ENCODE measurements at regions not wholly inside any gene's neighbourhood (a gene's known extent, or its start where the extent isn't known, plus 50 kb on each side); places are given as distances from the start of the nearest gene placed in this dataset.

GRCh38 chr2:236728916-236729670 is 159.5 kb downstream of the ACKR3 start:
- Histone ChIP-seq H2BK5ac (ENCODE audit: low read length) (no peak overlapping the region), H3K23ac (ENCODE audit: low read length) (no peak overlapping the region), H3K4ac (ENCODE audit: low read depth, low read length) (no peak overlapping the region), H2AK5ac (ENCODE audit: low read length) (no peak overlapping the region), H3K4me1 (ENCODE audit: control insufficient read depth, low read depth, low read length) (no peaks in the 10 kb centered on the region), H3K18ac (ENCODE audit: low read length) (no peak overlapping the region), H3K27me3 (ENCODE audit: insufficient read depth, low read length, poor library complexity) (no peaks in the 10 kb centered on the region), H4K5ac (ENCODE audit: low read length) (no peak overlapping the region), H3K9ac (ENCODE audit: low read length) (no peak overlapping the region), H2BK15ac (replicated peaks; ENCODE audit: low read depth) (no peak overlapping the region), H2BK120ac (ENCODE audit: low read depth, low read length) (no peak overlapping the region), H4K8ac (ENCODE audit: low read depth, low read length) (no peak overlapping the region), H3K4me2 (ENCODE audit: low read length) (no peak overlapping the region), H3K4me3 (ENCODE audit: low read length) (no peak overlapping the region), H3K36me3 (ENCODE audit: control insufficient read depth, insufficient read depth, low read length) (no peaks in the 10 kb centered on the region), H3K79me2 (ENCODE audit: control insufficient read depth, insufficient read depth, low read length) (no peaks in the 10 kb centered on the region), H3K56ac (ENCODE audit: low read length) (no peak overlapping the region), H3K79me1 (ENCODE audit: low read length) (no peaks in the 10 kb centered on the region), H3K27ac (ENCODE audit: low read depth, low read length) (no peak overlapping the region)
- DNase-seq: no peak
- no CpG with 5 or more reads among the region's 13 CpGs for WGBS (ENCODE audit: extremely low coverage, insufficient coverage, low lambda C conversion rate)

GRCh38 chr2:236730393-236730792 is 160.8 kb downstream of the ACKR3 start:
- Histone ChIP-seq H3K56ac (ENCODE audit: low read length) (no peak overlapping the region), H3K9ac (ENCODE audit: low read length) (no peak overlapping the region), H2AK5ac (ENCODE audit: low read length) (no peak overlapping the region), H3K4me1 (ENCODE audit: control insufficient read depth, low read depth, low read length) (no peaks in the 10 kb centered on the region), H3K79me2 (ENCODE audit: control insufficient read depth, insufficient read depth, low read length) (no peaks in the 10 kb centered on the region), H4K8ac (ENCODE audit: low read depth, low read length) (no peak overlapping the region), H3K27ac (ENCODE audit: low read depth, low read length) (no peak overlapping the region), H4K5ac (ENCODE audit: low read length) (no peak overlapping the region), H2BK5ac (ENCODE audit: low read length) (no peak overlapping the region), H2BK15ac (replicated peaks; ENCODE audit: low read depth) (no peak overlapping the region), H3K18ac (ENCODE audit: low read length) (no peak overlapping the region), H3K4me2 (ENCODE audit: low read length) (no peak overlapping the region), H3K79me1 (ENCODE audit: low read length) (no peaks in the 10 kb centered on the region), H3K27me3 (ENCODE audit: insufficient read depth, low read length, poor library complexity) (no peaks in the 10 kb centered on the region), H3K36me3 (ENCODE audit: control insufficient read depth, insufficient read depth, low read length) (no peaks in the 10 kb centered on the region), H3K4me3 (ENCODE audit: low read length) (no peak overlapping the region), H3K23ac (ENCODE audit: low read length) (no peak overlapping the region), H2BK120ac (ENCODE audit: low read depth, low read length) (no peak overlapping the region), H3K4ac (ENCODE audit: low read depth, low read length) (no peak overlapping the region)
- no peak for DNase-seq
- WGBS (ENCODE audit: extremely low coverage, insufficient coverage, low lambda C conversion rate): no CpG with 5 or more reads among the region's 10 CpGs

- Histone ChIP-seq H3K36me3 (ENCODE audit: control insufficient read depth, insufficient read depth, low read length) (no peaks in the 10 kb centered on the region), H2BK120ac (ENCODE audit: low read depth, low read length) (no peak overlapping the region), H2AK5ac (ENCODE audit: low read length) (no peak overlapping the region), H3K79me2 (ENCODE audit: control insufficient read depth, insufficient read depth, low read length) (no peaks in the 10 kb centered on the region), H3K79me1 (ENCODE audit: low read length) (no peaks in the 10 kb centered on the region), H3K18ac (ENCODE audit: low read length) (no peak overlapping the region), H3K27ac (ENCODE audit: low read depth, low read length) (no peak overlapping the region), H4K8ac (ENCODE audit: low read depth, low read length) (no peak overlapping the region), H3K9ac (ENCODE audit: low read length) (no peak overlapping the region), H3K4ac (ENCODE audit: low read depth, low read length) (no peak overlapping the region), H2BK15ac (replicated peaks; ENCODE audit: low read depth) (no peak overlapping the region), H3K56ac (ENCODE audit: low read length) (no peak overlapping the region), H3K4me3 (ENCODE audit: low read length) (no peak overlapping the region), H3K23ac (ENCODE audit: low read length) (no peak overlapping the region), H3K4me1 (ENCODE audit: control insufficient read depth, low read depth, low read length) (no peaks in the 10 kb centered on the region), H2BK5ac (ENCODE audit: low read length) (no peak overlapping the region), H4K5ac (ENCODE audit: low read length) (no peak overlapping the region), H3K27me3 (ENCODE audit: insufficient read depth, low read length, poor library complexity) (no peaks in the 10 kb centered on the region), H3K4me2 (ENCODE audit: low read length) (no peak overlapping the region)
- WGBS (ENCODE audit: extremely low coverage, insufficient coverage, low lambda C conversion rate): no CpG with 5 or more reads among the region's 12 CpGs
- peak; percentile 69 for DNase-seq
Observed at GRCh38 chr2:236731767-236732580, 162.3 kb downstream of the ACKR3 start.

GRCh38 chr2:236733156-236733555 is 163.5 kb downstream of the ACKR3 start:
- no CpG with 5 or more reads among the region's 3 CpGs for WGBS (ENCODE audit: extremely low coverage, insufficient coverage, low lambda C conversion rate)
- H3K4me2 ChIP-seq (ENCODE audit: low read length): no peak overlapping the region
- no peak overlapping the region for H3K9ac ChIP-seq (ENCODE audit: low read length)
- no peak overlapping the region for H3K56ac ChIP-seq (ENCODE audit: low read length)
- H2AK5ac ChIP-seq (ENCODE audit: low read length): no peak overlapping the region
- no peaks in the 10 kb centered on the region for H3K4me1 ChIP-seq (ENCODE audit: control insufficient read depth, low read depth, low read length)
- H3K4ac ChIP-seq (ENCODE audit: low read depth, low read length): no peak overlapping the region
- H4K8ac ChIP-seq (ENCODE audit: low read depth, low read length): no peak overlapping the region
- H2BK5ac ChIP-seq (ENCODE audit: low read length): no peak overlapping the region
- H3K27ac ChIP-seq (ENCODE audit: low read depth, low read length): no peak overlapping the region
- H3K4me3 ChIP-seq (ENCODE audit: low read length): no peak overlapping the region
- H3K18ac ChIP-seq (ENCODE audit: low read length): no peak overlapping the region
- no peaks in the 10 kb centered on the region for H3K79me2 ChIP-seq (ENCODE audit: control insufficient read depth, insufficient read depth, low read length)
- no peak for DNase-seq
- no peak overlapping the region for H3K23ac ChIP-seq (ENCODE audit: low read length)
- no peaks in the 10 kb centered on the region for H3K79me1 ChIP-seq (ENCODE audit: low read length)
- H2BK120ac ChIP-seq (ENCODE audit: low read depth, low read length): no peak overlapping the region
- H3K27me3 ChIP-seq (ENCODE audit: insufficient read depth, low read length, poor library complexity): no peaks in the 10 kb centered on the region
- no peak overlapping the region for H4K5ac ChIP-seq (ENCODE audit: low read length)
- H3K36me3 ChIP-seq (ENCODE audit: control insufficient read depth, insufficient read depth, low read length): no peaks in the 10 kb centered on the region
- no peak overlapping the region for H2BK15ac ChIP-seq (replicated peaks; ENCODE audit: low read depth)

- Histone ChIP-seq H2BK5ac (ENCODE audit: low read length) (no peak overlapping the region), H3K27me3 (ENCODE audit: insufficient read depth, low read length, poor library complexity) (no peaks in the 10 kb centered on the region), H3K4me3 (ENCODE audit: low read length) (no peak overlapping the region), H2BK15ac (replicated peaks; ENCODE audit: low read depth) (no peak overlapping the region), H2BK120ac (ENCODE audit: low read depth, low read length) (no peak overlapping the region), H3K9ac (ENCODE audit: low read length) (no peak overlapping the region), H3K79me2 (ENCODE audit: control insufficient read depth, insufficient read depth, low read length) (no peaks in the 10 kb centered on the region), H3K27ac (ENCODE audit: low read depth, low read length) (no peak overlapping the region), H3K79me1 (ENCODE audit: low read length) (no peaks in the 10 kb centered on the region), H3K18ac (ENCODE audit: low read length) (no peak overlapping the region), H3K4me2 (ENCODE audit: low read length) (no peak overlapping the region), H4K8ac (ENCODE audit: low read depth, low read length) (no peak overlapping the region), H3K4me1 (ENCODE audit: control insufficient read depth, low read depth, low read length) (no peaks in the 10 kb centered on the region), H2AK5ac (ENCODE audit: low read length) (no peak overlapping the region), H3K56ac (ENCODE audit: low read length) (no peak overlapping the region), H4K5ac (ENCODE audit: low read length) (no peak overlapping the region), H3K36me3 (ENCODE audit: control insufficient read depth, insufficient read depth, low read length) (no peaks in the 10 kb centered on the region), H3K4ac (ENCODE audit: low read depth, low read length) (no peak overlapping the region), H3K23ac (ENCODE audit: low read length) (no peak overlapping the region)
- no peak for DNase-seq
- WGBS (ENCODE audit: extremely low coverage, insufficient coverage, low lambda C conversion rate): no CpG with 5 or more reads among the region's 6 CpGs
Observed at GRCh38 chr2:236735825-236736238, 166.2 kb downstream of the ACKR3 start.

Data from mesendoderm (in vitro differentiated cells).